ENCODE measurements at regions not wholly inside any gene's neighbourhood (a gene's known extent, or its start where the extent isn't known, plus 50 kb on each side); places are given as distances from the start of the nearest gene placed in this dataset.
A peak's percentile ranks its signal among the peaks of the same experiment; 100 is the strongest.
"Not testable (repeated sequence)": the region's sequence is repeated elsewhere in the genome, so short reads cannot be mapped to it uniquely, and the experiment has no call there.

- no peak for DNase-seq
Measured at GRCh38 chr9:25017779-25018178, 472.1 kb upstream of the IZUMO3 start.

- DNase-seq = no peak
Measured at GRCh38 chr9:25010027-25010662, 464.4 kb upstream of the IZUMO3 start.

GRCh38 chr9:25003686-25004085 is 458.0 kb upstream of the IZUMO3 start:
- DNase-seq = no peak

GRCh38 chr9:24986331-24986730 is 440.6 kb upstream of the IZUMO3 start:
- DNase-seq = no peak

GRCh38 chr9:24970780-24971179 is 425.1 kb upstream of the IZUMO3 start:
- not testable (repeated sequence) for DNase-seq

- DNase-seq = no peak
Measured at GRCh38 chr9:24961762-24962161, 416.1 kb upstream of the IZUMO3 start.

GRCh38 chr9:24953070-24953469 is 407.4 kb upstream of the IZUMO3 start:
- no peak for DNase-seq

GRCh38 chr9:24939109-24939850 is 393.6 kb upstream of the IZUMO3 start:
- DNase-seq = no peak

GRCh38 chr9:24936117-24936516 is 390.4 kb upstream of the IZUMO3 start:
- no peak for DNase-seq

GRCh38 chr9:24932785-24933184 is 387.1 kb upstream of the IZUMO3 start:
- no peak for DNase-seq

- no peak for DNase-seq
Measured at GRCh38 chr9:24931894-24932293, 386.2 kb upstream of the IZUMO3 start.

GRCh38 chr9:24912767-24913166 is 367.1 kb upstream of the IZUMO3 start:
- DNase-seq = no peak

GRCh38 chr9:24901319-24901718 is 355.6 kb upstream of the IZUMO3 start:
- DNase-seq = no peak

GRCh38 chr9:24900179-24900578 is 354.5 kb upstream of the IZUMO3 start:
- DNase-seq = no peak

- peak; percentile 55 for DNase-seq
Measured at GRCh38 chr9:24899463-24899862, 353.8 kb upstream of the IZUMO3 start.

- no peak for DNase-seq
Measured at GRCh38 chr9:24897826-24898225, 352.1 kb upstream of the IZUMO3 start.

- DNase-seq = no peak
Measured at GRCh38 chr9:24881361-24881760, 335.7 kb upstream of the IZUMO3 start.

GRCh38 chr9:24879591-24879990 is 333.9 kb upstream of the IZUMO3 start:
- no peak for DNase-seq

- not testable (repeated sequence) for DNase-seq
Measured at GRCh38 chr9:24856601-24857000, 310.9 kb upstream of the IZUMO3 start.

- DNase-seq = no peak
Measured at GRCh38 chr9:24846248-24846912, 300.7 kb upstream of the IZUMO3 start.

GRCh38 chr9:24844217-24844616 is 298.5 kb upstream of the IZUMO3 start:
- no peak for DNase-seq

- no peak for DNase-seq
Measured at GRCh38 chr9:24841993-24842392, 296.3 kb upstream of the IZUMO3 start.

- DNase-seq = no peak
Measured at GRCh38 chr9:24832307-24832706, 286.6 kb upstream of the IZUMO3 start.

- DNase-seq = no peak
Measured at GRCh38 chr9:24828687-24829086, 283.0 kb upstream of the IZUMO3 start.
